GM18519 (cell line): ENCODE measurements at regions not wholly inside any gene's neighbourhood (a gene's known extent, or its start where the extent isn't known, plus 50 kb on each side); places are given as distances from the start of the nearest gene placed in this dataset.
"Not testable (repeated sequence)": the region's sequence is repeated elsewhere in the genome, so short reads cannot be mapped to it uniquely, and the experiment has no call there.

Source experiments
- ATAC-seq: cut with Tn5 transposase; IDR thresholded peaks from one replicate; pipeline ENCODE4 v1.9.1; 2021; ENCODE audit warnings: mild to moderate bottlenecking, moderate library complexity; ENCODE audit not compliant: unreplicated experiment, low FRiP score

DNA sequence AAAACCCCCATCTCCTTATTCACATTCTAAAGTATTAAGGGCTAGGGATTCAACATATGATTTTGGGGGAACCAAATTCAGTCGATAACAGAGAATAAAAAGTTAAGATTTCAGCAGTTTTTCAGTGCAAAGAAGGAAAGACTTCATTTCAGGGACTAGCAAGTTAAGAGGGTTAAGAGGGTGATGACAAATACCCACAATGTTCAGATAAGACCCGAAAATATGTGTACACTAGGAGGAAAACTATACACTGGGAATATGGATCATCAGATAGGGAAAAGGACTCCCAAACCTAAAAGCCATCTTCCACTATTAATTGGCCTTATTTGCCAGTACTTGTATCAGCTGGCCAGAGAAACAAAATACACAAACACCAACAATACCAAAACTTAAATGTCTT is 824.2 kb downstream of the SLC16A7 start:
- no peak for ATAC-seq

DNA sequence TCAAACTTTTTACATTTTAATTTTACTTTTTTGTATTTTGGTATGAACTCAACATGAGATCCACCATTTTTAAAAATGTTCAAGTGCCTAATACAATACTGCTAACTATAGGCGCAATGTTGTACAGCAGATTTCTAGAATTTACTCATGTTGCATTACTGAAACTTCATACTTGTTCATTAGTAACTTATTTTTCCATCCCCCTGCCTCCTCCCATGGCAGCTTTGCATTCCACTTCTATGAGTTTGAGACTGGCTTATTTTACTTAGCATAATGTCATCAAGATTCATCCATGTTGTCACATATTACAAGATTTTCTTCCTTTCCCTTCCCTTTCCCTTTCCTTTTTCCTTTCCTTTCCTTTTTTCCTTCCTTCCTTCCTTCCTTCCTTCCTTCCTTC is 825.9 kb downstream of the SLC16A7 start:
- ATAC-seq = no peak

DNA sequence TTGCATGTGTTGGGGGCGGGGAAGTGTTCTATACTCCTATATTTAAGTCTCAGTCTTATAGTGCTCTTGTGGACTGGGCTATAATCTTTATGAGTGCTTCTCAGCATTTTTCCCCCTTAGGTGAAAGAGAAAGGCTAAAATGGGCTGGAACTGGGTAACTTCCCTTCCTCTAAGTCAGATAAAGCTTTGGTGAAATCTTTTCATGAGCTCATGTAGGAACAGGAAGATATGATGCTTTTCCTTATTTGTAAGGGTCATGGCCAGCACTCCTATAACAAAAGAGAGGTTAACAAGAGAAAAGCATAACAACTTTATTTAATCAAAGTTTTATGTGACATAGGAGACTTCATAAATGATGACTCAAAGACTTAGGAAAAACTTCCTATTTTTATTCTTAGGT is 841.5 kb downstream of the SLC16A7 start:
- no peak for ATAC-seq

DNA sequence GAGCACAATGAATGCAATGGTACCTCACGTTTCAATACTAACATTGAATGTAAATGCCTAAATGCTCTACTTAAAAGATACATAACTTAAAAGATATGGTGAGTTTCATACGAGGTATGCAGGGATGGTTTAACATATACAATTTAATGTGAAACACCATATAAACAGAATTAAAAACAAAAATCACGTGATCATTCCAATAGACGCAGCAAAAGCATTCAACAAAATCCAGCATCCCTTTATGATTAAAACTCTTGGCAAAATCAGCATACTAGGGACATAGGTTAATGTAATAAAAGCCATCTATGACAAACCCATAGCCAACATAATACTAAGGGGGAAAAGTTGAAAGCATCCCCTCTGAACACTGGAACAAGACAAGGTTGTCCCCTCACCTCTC is 845.7 kb downstream of the SLC16A7 start:
- no peak for ATAC-seq

DNA sequence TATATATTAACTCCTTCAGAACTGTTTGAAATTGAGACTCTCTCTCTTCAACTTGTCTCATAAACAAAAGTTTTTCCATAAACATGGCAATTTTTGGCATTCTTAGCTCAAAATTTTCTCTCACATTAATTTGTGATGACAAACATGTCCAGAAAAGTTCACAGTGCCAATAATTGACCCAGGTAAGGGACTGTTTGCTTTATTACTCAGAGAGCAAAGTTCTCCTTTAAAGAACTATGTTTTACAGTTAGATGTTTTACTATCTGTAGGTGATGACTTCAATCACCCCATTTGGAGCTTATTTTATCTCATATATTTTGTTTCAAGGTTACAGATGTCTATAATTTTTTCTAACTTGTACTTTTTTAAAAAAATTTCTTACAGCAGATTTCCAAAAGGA is 855.6 kb downstream of the SLC16A7 start:
- no peak for ATAC-seq

DNA sequence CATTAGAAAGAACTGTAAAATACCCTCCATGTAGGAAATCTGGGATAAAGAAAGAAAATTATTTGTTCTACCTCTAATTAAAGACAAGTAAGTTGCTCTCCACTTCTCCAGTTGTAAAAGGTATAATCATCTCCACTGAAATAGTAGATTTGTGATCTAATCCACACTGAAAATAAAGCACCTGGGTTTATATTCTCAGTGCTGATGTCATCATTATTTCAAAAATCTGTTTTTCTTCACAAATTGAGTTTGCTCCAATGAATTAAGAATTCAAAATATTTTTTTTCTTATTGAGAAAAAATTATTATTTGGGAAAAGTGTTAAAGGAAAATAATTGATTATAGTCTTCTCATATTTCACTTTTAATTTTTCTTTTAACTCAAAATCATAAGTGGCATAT is 869.2 kb downstream of the SLC16A7 start:
- no peak for ATAC-seq

DNA sequence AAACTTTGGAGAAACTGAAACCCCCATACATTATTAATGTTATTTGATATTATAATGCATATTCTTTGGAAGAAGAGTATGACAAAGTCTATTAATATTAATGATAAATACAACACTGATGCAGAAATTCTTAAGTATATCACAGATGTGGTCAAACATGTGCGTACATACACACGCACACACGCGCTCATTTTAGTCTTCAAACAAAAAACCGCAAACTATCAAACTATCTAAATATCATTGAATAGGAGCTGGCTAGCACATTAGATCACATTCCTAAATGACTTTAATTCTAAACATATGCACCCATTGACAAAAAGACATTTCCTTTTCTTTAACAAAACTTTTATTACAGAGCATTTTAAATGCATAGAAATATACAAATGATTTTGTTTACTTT is 872.7 kb downstream of the SLC16A7 start:
- no peak for ATAC-seq

DNA sequence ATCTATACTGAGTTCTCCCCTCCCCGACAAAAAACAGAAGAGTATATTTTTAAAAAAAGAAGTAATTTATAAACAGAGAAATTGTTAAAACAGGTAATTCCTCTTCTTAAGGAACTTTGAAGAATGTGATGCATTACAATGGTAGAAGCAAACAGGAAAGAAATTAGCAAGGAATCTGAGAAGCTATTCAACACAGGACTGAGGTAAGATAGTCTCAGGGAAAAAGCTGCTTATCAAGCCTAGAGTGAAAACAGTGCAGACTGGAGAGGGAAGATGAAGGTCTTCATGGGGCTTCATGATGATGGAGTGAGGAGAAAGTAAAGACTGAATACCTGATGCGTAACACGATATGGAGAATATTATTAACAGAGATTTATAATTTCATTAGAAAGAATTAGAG is 880.0 kb downstream of the SLC16A7 start:
- ATAC-seq = no peak

DNA sequence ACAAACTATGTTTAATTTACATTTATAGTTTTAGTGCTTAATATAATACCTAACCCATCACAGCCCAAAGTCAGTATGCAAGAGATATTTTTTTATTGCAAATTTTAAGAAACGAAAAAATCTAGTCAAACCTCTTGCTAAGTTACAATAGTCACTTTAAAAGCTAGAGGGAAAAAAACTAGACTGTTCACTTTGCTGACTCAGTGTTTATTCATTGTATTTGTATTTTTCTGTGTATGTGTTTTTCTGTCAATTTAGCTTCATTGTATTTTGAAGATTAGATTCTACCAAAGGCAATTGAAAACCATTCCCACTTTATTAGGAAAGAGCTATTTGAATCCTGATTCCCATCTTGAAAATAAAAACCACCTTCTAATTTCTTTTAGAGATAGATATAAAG is 891.5 kb downstream of the SLC16A7 start:
- ATAC-seq = no peak

DNA sequence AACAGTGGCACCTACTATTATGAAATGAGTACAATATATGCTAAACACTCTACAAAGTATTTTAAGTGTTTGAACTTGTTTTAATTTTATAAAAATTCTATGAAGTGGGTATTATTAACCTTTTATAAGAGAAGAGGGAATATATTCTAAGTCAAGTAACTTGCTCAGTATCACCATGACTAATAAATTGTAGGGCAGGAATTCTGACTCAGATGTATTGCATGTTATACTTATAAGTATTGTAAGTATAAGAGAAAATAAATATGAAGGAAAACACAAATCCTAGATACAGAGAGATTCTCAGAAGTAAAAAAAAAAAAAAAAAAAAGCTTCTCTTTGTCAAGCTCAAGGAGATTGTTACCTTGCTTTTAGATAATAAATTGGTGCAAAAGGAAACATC is 893.2 kb downstream of the SLC16A7 start:
- no peak for ATAC-seq

DNA sequence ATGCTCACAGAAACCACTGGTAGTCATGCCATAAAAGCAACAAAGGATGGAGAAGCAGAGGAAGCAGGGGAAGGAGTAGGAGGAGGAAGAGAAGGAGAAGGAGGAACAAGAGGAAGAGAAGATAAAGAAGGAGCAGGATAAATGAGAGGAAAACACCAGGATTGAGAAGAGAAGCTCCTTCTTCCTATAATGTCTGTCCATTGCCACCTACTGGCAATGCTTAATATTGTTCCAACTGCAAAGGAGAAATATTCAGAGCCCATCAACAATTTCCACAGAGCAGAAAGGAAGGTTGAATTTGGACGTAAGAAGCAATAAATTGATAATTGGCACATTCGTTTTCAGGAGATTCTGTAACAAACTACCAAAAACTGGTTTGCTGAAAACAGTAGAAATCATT is 898.4 kb downstream of the SLC16A7 start:
- no peak for ATAC-seq

DNA sequence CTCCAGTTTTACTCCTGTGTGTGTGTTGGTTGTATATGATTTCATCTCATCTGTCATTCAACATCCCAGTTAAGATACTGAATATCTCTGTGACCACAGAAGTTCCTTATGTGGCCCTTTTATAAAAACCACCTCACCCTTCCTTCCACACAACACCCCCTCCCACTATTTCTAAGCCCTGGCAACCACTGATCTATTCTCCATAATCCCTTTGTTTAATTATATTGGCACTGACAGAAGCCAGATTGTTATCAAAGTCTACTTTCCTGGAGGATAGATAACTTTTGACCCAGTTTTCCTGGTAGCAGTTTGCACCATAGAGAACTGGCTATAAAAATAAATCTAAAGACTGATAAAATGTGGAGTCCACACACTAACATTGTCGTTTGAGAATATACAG is 902.8 kb downstream of the SLC16A7 start:
- ATAC-seq = no peak

DNA sequence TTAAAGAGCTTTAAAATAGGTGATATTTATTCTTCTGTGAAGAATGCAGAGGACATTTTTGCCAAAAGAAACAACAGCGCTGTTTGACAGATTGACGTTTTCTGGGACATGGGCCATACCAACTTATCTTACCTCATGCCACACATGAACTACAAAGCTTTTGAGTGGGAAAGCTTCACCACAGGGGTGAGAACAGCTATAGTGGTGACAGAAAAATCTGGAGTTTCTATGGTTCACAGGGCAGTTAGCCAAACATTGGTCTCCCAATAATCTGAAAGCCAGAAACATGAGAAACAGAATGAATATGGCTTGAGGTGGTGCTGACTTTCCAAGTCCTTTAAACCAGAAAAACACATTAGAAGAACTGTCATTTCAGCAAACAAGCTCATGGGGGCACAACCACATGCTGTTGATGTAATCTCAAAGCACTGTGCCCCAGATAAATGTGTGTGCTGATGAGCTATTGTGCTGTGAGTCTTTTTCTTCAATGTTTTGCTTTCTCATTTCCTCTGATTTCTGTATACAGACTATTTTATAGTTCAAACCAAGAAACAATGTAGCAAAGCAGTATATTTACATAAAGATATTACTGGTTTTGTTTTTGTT is 905.4 kb downstream of the SLC16A7 start:
- no peak for ATAC-seq

DNA sequence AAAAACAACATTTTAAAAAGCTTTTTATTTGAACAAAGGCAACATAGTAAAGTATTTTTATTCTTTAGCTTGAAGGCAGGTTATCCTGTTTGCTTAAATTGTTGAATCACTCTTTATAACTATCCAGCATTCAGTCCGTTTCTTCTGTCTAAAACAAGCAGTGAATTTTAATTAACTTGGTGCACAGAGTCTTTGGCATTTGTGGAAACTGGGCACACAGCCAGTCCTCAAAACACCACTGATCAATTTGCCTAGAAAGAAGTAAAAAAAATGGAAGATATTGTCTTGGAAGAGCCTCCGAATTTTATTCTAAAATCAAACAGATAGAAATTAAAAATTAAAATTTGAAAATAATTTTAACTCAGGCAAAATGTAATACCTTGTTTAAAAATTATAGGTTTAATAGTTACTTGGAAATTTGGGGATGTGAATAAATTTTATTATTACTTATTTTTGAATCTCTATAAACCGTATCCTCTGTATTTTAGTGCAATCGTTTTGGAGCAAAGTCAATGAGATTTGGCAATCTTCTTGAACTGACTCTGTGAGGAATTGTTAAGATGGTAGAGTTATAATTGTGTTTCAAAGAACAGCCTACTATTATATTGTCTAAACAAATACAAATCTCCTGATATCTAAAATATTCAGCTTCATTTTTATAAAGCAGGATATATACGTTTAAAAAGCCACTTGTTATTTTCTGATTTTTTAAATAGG is 927.0 kb downstream of the SLC16A7 start:
- no peak for ATAC-seq

DNA sequence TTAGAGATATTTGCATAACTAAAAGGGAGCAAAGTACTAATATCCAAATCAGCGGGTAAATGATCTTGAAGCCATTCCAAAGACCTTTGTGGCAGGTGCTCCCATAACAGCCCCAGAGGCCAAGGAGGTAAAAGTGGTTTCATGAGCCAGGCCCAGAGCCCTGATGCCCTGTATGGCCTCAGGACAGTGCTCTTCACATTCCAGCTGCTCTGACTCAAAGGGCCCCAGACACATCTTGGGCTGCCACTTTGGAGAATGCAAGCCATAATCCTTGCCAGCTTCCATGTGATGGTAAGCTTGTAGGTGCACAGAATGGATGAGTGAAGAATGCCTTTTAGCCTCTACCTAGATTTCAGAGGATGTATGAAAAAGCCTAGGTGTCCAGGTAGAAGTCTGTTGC is 933.4 kb downstream of the SLC16A7 start:
- no peak for ATAC-seq

DNA sequence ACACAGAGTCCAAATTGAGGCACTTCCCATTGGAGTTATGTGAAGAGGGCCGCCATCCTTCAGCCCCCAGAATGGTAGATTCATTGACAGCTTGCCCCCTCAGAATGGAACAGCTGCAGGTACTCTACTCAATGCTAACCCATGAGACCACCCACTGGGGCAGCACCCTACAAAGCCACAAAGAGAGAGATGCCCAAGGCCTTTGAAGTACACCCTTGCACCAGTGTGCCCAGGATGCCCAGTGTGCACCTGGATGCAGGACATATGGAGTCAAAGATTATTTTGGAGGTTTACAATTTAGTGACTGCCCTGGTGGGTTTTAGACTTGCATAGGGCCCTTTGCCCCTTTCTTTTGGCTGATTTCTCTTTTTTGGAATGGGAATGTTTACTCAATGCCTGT is 933.9 kb downstream of the SLC16A7 start:
- no peak for ATAC-seq

DNA sequence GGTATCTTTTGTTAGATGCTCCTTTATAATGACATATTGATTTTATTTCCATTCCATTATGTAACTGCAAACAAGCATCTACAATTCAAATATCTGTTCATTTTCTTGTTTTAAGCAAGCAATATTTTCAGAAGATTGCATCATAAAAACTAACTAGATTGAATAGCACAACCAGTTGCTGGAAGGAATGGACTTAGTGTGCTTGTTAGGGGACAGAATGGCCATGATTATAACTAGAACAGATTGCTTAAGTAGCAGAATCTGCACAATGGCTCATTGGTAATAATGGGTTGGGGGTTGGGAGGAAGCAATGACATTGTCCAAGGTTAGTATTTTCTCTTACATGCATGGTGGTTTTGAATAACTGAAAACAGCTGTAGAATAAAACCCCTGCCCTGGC is 939.5 kb downstream of the SLC16A7 start:
- ATAC-seq = no peak

DNA sequence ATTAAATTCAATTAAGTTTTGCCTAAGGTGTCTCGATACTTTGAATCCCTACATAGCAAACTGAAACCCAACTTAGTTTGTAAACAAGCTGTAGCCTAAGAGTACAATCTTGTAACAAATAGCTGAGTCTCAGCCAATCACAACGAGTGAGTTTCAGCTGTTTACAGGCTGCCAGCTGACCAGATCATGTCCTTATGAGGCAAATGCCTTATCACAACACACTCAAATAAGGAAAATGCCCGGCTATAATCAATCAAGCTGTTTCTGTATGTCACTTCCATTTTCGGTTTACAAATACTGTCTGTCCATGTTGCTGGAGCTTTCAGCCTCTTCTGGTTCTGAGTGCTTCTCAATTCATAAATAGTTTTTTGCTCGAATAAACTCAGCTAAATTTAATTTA is 943.8 kb downstream of the SLC16A7 start:
- ATAC-seq = no peak

DNA sequence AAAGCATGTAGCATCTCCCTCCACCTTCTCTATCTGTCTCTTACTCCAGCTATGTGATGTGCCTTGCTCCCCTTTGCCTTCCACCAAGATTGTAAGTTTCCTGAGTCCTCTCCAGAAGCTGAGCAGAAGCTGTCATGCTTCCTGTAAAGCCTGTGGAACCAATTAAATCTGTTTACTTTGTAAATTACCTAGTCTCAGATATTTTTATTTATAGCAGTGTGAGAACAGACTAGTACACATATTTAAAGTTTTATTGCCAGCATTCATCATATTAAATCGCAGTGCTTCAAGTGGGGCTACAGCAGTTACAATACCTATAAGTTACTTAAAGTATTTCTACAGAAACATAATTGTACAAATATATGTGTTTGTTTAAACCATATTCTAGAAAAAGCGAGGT is 973.1 kb downstream of the SLC16A7 start:
- ATAC-seq = no peak

DNA sequence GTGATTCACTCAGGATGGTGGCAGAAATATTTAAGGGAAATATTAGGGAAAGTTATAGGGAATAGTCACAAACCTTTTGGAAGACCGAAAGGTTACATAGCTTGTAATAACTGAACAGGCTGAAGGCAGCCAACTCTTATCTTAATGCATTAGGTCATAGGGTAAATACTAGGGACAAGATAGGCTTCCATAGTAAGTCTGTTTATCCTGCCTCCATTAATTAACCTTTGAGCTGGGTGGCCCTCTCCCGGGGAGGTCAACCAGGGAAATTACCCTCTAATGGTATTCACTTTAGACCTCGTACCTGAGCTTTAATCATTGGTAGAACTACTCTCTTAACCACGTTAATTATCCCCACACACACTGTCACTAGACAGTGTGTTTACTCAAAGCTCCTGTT is 981.8 kb downstream of the SLC16A7 start:
- no peak for ATAC-seq

DNA sequence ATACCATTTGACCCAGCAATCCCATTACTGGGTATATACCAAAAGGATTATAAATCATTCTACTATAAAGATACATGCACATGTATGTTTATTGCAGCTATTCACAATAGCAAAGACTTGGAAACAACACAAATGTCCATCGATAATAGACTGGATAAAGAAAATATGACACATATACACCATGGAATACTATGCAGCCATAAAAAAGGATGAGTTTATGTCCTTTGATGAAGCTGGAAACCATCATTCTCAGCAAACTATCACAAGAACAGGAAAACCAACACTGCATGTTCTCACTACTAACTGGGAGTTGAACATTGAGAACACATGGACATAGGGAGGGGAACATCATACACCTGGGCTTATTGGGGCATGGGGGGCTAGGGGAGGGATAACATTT is 991.8 kb downstream of the SLC16A7 start:
- not testable (repeated sequence) for ATAC-seq

DNA sequence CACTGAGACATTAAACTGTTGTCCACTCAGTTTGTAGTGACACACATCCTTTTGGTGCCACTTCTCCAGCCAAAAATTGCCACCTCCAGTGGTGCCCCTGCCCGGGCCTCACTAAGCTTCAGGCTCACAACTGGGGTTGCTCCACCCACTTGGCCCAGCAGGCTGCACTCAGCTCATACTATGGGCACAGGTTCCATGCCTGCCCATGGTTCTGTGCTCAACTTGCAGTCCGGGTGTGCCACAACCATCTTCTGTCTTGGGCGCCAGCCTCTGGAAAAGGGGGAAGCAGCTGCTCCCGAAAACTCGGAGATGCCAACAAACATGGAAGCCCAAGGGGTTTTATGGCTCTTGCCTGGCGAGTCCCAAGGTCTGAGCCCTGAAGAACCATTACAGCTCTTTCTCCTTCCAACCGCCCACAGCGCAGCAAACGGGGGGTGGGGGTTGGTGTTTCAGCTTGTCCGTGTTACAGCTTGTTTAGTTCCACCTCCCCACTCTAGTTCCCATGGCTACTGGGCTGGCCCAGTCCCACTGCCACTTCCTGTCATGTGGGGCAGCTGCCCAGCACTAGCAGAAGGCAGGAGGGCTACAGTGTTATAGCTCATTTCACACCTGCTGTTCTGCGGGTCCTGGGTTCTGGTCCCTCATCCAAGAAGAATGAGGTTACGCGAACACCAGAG is 998.3 kb downstream of the SLC16A7 start:
- no peak for ATAC-seq
